ENCODE measurements at regions not wholly inside any gene's neighbourhood (a gene's known extent, or its start where the extent isn't known, plus 50 kb on each side); places are given as distances from the start of the nearest gene placed in this dataset.

DNA sequence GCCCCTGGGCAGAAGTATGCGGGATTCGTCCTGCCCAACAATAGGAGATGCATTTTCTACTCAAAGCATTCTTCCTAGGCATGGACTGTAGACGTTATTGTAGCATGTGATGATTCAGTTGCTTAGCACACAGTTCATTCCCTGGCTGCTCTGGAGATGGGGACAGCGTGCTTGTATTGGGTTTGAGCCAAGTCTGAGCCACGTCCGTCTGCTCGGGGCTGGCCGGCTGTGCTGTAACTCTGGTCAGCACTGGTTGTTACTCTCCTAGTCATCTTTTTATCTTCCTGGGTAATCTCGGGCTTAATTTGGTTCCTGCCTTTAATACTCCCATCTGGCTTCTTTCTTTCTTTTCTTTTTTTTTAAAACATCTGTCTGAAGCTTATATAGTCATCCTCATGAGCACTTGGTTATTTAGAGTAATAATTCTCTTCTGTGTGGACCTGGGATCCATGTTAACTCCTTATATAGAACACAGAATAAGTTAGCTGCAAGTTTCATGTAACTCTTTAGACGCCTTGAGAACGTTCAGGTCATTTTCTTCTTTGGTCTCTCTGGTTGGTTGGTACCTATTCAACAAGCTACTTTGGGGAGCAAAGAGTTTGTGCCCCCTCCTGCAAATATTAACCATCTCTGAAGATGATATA is 118.8 kb upstream of the RPS23 start (continued):
- TF ChIP-seq ZBTB1 (CRISPR knock-in tag; IDR thresholded peaks at IDR 0.05; ENCODE audit: borderline replicate concordance, low read depth): no peak
- TF ChIP-seq ARID1B (IDR thresholded peaks at IDR 0.05): peak; percentile 36; the same call in 1 of the 2 replicates
- TF ChIP-seq ZBTB49 (CRISPR knock-in tag; IDR thresholded peaks at IDR 0.05; ENCODE audit: borderline replicate concordance): no peak
- TF ChIP-seq RAD51 (IDR thresholded peaks at IDR 0.05; ENCODE audit: borderline replicate concordance, low read depth): no peak
- TF ChIP-seq NFE2L1 (tag; IDR thresholded peaks at IDR 0.05; ENCODE audit: borderline replicate concordance, low read depth): no peak
- no peak for TF ChIP-seq ZNF589 (CRISPR knock-in tag; IDR thresholded peaks at IDR 0.05; ENCODE audit: low read depth)
- no peak for TF ChIP-seq ZNF311 (CRISPR knock-in tag; IDR thresholded peaks at IDR 0.05)
- TF ChIP-seq HDAC1 (IDR thresholded peaks at IDR 0.05): 0 out of 4 replicates have a peak, but pooled peaks of 1 of the 2 experiments have one; percentile 17
- TF ChIP-seq, protein P1, sequence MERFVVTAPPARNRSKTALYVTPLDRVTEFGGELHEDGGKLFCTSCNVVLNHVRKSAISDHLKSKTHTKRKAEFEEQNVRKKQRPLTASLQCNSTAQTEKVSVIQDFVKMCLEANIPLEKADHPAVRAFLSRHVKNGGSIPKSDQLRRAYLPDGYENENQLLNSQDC (CRISPR knock-in tag; IDR thresholded peaks at IDR 0.05): no peak
- TF ChIP-seq MNT (conservative IDR thresholded peaks at IDR 0.05): peak in 1 of 2 experiments; percentile 37; a peak in 1 of 4 replicates
- no peak for TF ChIP-seq SRSF3 (IDR thresholded peaks at IDR 0.05; ENCODE audit: insufficient read depth, low read length)
- TF ChIP-seq, protein P2, sequence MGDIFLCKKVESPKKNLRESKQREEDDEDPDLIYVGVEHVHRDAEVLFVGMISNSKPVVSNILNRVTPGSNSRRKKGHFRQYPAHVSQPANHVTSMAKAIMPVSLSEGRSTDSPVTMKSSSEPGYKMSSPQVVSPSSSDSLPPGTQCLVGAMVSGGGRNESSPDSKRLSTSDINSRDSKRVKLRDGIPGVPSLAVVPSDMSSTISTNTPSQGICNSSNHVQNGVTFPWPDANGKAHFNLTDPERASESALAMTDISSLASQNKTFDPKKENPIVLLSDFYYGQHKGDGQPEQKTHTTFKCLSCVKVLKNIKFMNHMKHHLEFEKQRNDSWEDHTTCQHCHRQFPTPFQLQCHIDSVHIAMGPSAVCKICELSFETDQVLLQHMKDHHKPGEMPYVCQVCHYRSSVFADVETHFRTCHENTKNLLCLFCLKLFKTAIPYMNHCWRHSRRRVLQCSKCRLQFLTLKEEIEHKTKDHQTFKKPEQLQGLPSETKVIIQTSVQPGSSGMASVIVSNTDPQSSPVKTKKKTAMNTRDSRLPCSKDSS (IDR thresholded peaks at IDR 0.05; ENCODE audit: low read depth, partially characterized antibody): no peak
- TF ChIP-seq FOXJ2 (tag; IDR thresholded peaks at IDR 0.05): 0 out of 2 replicates have a peak, but pooled peaks have one; percentile 50
- TF ChIP-seq ZNF316 (IDR thresholded peaks at IDR 0.05): no peak
- no peak for TF ChIP-seq ZBTB7A (IDR thresholded peaks at IDR 0.05; ENCODE audit: borderline replicate concordance, control insufficient read depth, low read depth, low read length)
- TF ChIP-seq HLTF (IDR thresholded peaks at IDR 0.05): no peak
- TF ChIP-seq, protein P3, sequence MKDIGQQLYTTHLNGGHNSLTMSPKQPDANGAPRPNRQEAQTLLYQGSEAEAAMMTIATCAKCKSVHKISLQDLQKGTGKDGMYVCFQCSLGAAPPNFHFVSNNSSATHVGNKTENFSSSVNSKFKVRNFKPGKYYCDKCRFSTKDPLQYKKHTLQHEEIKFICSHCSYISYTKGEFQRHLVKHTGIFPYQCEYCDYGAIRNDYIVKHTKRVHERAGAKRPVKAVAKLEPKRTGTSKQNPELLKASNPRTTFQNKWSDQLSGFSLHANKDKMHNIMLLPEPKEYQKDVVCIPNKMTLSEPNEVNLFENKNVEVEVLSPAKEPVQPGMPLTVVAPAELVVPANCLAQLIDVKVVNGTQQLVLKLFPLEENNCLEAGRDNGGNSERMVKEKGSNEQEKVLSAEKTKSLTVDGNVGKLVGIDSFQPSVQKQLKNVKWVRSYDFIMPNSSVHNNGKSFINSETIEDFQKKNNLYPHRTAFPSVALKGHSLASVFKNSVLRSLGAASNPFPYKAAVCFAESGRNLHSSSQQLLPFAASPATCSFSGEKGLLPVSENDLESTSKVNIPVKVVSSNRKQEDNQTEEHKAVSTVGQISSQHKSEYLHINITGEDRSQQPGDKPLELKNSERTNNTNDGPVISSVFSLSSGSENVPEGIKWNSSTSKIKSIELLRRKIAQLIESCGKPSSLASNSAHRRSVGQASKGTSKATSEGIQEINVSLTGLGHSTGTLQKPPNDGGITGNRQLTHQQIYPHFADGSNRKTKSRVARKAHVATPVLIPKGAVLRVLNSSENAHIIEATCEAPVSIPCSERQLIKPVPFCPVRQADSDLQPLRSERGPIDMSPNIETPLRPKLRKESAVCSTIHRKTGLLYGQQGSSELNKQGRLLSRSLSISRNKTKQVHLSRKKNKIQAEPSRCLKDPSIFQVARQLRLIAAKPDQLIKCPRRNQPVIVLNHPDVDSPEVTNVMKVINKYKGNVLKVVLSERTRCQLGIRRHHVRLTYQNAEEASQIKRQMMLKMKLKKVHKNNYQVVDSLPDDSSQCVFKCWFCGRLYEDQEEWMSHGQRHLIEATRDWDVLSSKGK (CRISPR knock-in tag; IDR thresholded peaks at IDR 0.05): no peak
- no peak for TF ChIP-seq FOS (IDR thresholded peaks at IDR 0.05; ENCODE audit: extremely low read depth, insufficient read length)
- no peak for TF ChIP-seq MCM7 (IDR thresholded peaks at IDR 0.05)
